ENCODE measurements at regions not wholly inside any gene's neighbourhood (a gene's known extent, or its start where the extent isn't known, plus 50 kb on each side); places are given as distances from the start of the nearest gene placed in this dataset.

DNA sequence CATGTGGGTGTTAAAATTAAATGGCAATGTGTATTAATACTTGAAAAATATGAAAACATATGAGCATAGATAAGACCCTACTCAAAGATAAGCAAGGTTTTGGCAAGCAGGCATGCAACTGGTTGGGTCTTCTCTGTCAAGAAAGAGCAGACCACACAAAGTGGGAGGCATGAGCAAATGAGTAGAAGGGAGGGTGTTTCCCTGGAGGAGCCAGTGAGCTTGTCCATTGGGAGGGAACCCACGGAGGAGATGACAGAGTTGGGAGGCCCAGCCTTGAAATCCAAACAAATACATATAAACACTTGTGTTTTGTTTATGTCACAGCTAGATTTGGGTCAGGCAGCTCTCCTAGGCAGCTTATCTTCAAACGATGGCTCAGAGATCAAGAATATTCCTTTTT, 134.5 kb upstream of the CXCL12 start:
- ATAC-seq = no peak
- no peak for TF ChIP-seq ZNF8 (CRISPR knock-in tag; IDR thresholded peaks at IDR 0.05)
- no peak for TF ChIP-seq OSR1 (CRISPR knock-in tag; IDR thresholded peaks at IDR 0.05)
- no peak for TF ChIP-seq ESRRG (CRISPR knock-in tag; IDR thresholded peaks at IDR 0.05)
- TF ChIP-seq ARNTL (CRISPR knock-in tag; IDR thresholded peaks at IDR 0.05; ENCODE audit: borderline replicate concordance, low read depth) = no peak
- no peak for TF ChIP-seq TCF4 (CRISPR knock-in tag; IDR thresholded peaks at IDR 0.05; ENCODE audit: borderline replicate concordance)
- TF ChIP-seq CSDC2 (CRISPR knock-in tag; IDR thresholded peaks at IDR 0.05) = no peak
- no peak for TF ChIP-seq SNAI2 (CRISPR knock-in tag; IDR thresholded peaks at IDR 0.05)
- no peak for TF ChIP-seq PPARA (CRISPR knock-in tag; IDR thresholded peaks at IDR 0.05; ENCODE audit: borderline replicate concordance)
- no peak for TF ChIP-seq RARB (CRISPR knock-in tag; IDR thresholded peaks at IDR 0.05)
- no peak for TF ChIP-seq ISL1 (CRISPR knock-in tag; IDR thresholded peaks at IDR 0.05)
- no peak for TF ChIP-seq ZFP3 (CRISPR knock-in tag; IDR thresholded peaks at IDR 0.05)
- no peak for TF ChIP-seq ZNF70 (CRISPR knock-in tag; IDR thresholded peaks at IDR 0.05)
- no peak for TF ChIP-seq TOX (CRISPR knock-in tag; IDR thresholded peaks at IDR 0.05; ENCODE audit: borderline replicate concordance)

DNA sequence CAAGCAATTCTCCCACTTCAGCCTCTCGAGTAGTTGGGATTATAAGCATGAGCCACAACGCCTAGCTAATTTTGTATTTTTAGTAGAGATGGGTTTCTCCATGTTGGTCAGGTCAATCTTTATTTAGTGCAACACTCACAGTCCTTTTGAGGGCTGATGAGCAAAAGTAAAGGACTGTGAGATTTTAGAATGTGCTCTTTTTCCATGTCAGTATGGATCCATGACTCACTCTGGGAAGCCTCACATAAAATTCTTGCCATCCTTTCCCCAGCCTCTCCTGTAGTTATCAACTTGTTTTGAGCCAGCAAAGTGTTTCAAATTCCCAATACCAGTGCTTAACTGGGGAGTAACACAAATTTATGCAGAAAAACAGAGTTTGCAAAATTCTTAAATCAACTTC, 135.8 kb upstream of the CXCL12 start:
- TF ChIP-seq PPARA (CRISPR knock-in tag; IDR thresholded peaks at IDR 0.05; ENCODE audit: borderline replicate concordance) (no peak), ZC3H10 (CRISPR knock-in tag; IDR thresholded peaks at IDR 0.05) (no peak), ARNTL (CRISPR knock-in tag; IDR thresholded peaks at IDR 0.05; ENCODE audit: borderline replicate concordance, low read depth) (no peak), ESRRG (CRISPR knock-in tag; IDR thresholded peaks at IDR 0.05) (no peak), ZFP3 (CRISPR knock-in tag; IDR thresholded peaks at IDR 0.05) (no peak), ZFP30 (CRISPR knock-in tag; IDR thresholded peaks at IDR 0.05) (no peak), ZNF565 (CRISPR knock-in tag; conservative IDR thresholded peaks at IDR 0.05; ENCODE audit: low read depth) (no peak), ZNF70 (CRISPR knock-in tag; IDR thresholded peaks at IDR 0.05) (no peak), ISL1 (CRISPR knock-in tag; IDR thresholded peaks at IDR 0.05) (no peak), RARB (CRISPR knock-in tag; IDR thresholded peaks at IDR 0.05) (no peak), OSR1 (CRISPR knock-in tag; IDR thresholded peaks at IDR 0.05) (no peak), TOX (CRISPR knock-in tag; IDR thresholded peaks at IDR 0.05; ENCODE audit: borderline replicate concordance) (no peak)
- TF ChIP-seq, protein P1, sequence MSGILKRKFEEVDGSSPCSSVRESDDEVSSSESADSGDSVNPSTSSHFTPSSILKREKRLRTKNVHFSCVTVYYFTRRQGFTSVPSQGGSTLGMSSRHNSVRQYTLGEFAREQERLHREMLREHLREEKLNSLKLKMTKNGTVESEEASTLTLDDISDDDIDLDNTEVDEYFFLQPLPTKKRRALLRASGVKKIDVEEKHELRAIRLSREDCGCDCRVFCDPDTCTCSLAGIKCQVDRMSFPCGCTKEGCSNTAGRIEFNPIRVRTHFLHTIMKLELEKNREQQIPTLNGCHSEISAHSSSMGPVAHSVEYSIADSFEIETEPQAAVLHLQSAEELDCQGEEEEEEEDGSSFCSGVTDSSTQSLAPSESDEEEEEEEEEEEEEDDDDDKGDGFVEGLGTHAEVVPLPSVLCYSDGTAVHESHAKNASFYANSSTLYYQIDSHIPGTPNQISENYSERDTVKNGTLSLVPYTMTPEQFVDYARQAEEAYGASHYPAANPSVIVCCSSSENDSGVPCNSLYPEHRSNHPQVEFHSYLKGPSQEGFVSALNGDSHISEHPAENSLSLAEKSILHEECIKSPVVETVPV (CRISPR knock-in tag; IDR thresholded peaks at IDR 0.05) = no peak
- ATAC-seq = no peak

DNA sequence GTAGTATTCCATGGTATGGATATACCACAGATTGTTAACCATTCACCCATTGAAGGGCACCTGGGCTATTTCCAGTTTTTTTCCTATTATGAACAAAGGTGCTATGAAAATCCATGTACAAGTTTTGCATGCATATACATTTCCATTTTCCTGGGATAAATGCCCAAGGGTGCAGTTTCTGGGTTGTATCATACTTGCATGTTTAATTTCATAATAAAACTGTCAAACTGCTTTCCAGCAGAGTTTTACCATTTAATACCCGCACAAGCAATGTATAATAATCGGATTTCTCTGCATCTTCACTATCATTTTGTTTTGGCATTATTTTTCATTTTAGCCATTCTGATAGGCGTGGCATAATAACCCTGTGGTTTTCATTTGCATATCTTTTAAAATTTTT, 154.3 kb upstream of the CXCL12 start:
- ATAC-seq = no peak
- TF ChIP-seq BACH2 (CRISPR knock-in tag; IDR thresholded peaks at IDR 0.05; ENCODE audit: borderline replicate concordance) = no peak
- TF ChIP-seq, protein P2, sequence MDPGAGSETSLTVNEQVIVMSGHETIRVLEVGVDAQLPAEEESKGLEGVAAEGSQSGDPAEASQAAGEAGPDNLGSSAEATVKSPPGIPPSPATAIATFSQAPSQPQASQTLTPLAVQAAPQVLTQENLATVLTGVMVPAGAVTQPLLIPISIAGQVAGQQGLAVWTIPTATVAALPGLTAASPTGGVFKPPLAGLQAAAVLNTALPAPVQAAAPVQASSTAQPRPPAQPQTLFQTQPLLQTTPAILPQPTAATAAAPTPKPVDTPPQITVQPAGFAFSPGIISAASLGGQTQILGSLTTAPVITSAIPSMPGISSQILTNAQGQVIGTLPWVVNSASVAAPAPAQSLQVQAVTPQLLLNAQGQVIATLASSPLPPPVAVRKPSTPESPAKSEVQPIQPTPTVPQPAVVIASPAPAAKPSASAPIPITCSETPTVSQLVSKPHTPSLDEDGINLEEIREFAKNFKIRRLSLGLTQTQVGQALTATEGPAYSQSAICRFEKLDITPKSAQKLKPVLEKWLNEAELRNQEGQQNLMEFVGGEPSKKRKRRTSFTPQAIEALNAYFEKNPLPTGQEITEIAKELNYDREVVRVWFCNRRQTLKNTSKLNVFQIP (CRISPR knock-in tag; IDR thresholded peaks at IDR 0.05; ENCODE audit: borderline replicate concordance, low read depth) = no peak
- no peak for TF ChIP-seq TOX (CRISPR knock-in tag; IDR thresholded peaks at IDR 0.05; ENCODE audit: borderline replicate concordance)
- no peak for TF ChIP-seq PPARA (CRISPR knock-in tag; IDR thresholded peaks at IDR 0.05; ENCODE audit: borderline replicate concordance)
- TF ChIP-seq ZC3H10 (CRISPR knock-in tag; IDR thresholded peaks at IDR 0.05) = no peak
- TF ChIP-seq CREB5 (CRISPR knock-in tag; IDR thresholded peaks at IDR 0.05; ENCODE audit: low read depth) = no peak
- TF ChIP-seq ISL1 (CRISPR knock-in tag; IDR thresholded peaks at IDR 0.05) = no peak
- no peak for TF ChIP-seq SNAI2 (CRISPR knock-in tag; IDR thresholded peaks at IDR 0.05)
- TF ChIP-seq CSDC2 (CRISPR knock-in tag; IDR thresholded peaks at IDR 0.05) = no peak
- TF ChIP-seq OSR1 (CRISPR knock-in tag; IDR thresholded peaks at IDR 0.05) = no peak
- TF ChIP-seq PATZ1 (CRISPR knock-in tag; IDR thresholded peaks at IDR 0.05; ENCODE audit: borderline replicate concordance) = no peak
- TF ChIP-seq GLIS3 (CRISPR knock-in tag; IDR thresholded peaks at IDR 0.05) = no peak
- TF ChIP-seq ZNF70 (CRISPR knock-in tag; IDR thresholded peaks at IDR 0.05) = no peak
- no peak for TF ChIP-seq ZNF8 (CRISPR knock-in tag; IDR thresholded peaks at IDR 0.05)
- no peak for TF ChIP-seq TCF4 (CRISPR knock-in tag; IDR thresholded peaks at IDR 0.05; ENCODE audit: borderline replicate concordance)

DNA sequence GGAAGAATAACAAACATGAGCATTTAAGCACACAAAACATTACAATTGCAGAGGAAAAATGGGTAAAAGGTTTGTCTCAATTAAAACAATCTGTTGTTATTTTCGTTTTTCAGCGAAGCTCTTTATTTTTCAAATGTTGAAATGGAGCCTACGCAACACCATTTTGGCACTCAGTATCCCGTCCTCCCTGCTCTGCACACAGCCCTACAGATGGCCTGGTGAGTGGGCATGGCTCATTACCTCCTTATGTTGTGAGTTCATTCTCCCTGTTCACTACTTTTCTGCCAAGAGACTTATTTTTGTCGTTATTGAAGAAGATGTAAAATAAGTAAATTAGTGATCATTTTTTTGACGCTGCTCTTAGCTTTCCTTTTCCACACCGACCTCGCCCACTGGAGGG, 167.8 kb upstream of the CXCL12 start:
- no peak for ATAC-seq
- TF ChIP-seq ZFP3 (CRISPR knock-in tag; IDR thresholded peaks at IDR 0.05) (no peak), SNAI2 (CRISPR knock-in tag; IDR thresholded peaks at IDR 0.05) (no peak), BACH2 (CRISPR knock-in tag; IDR thresholded peaks at IDR 0.05; ENCODE audit: borderline replicate concordance) (no peak), TOX (CRISPR knock-in tag; IDR thresholded peaks at IDR 0.05; ENCODE audit: borderline replicate concordance) (no peak), ARNTL (CRISPR knock-in tag; IDR thresholded peaks at IDR 0.05; ENCODE audit: borderline replicate concordance, low read depth) (no peak), PPARA (CRISPR knock-in tag; IDR thresholded peaks at IDR 0.05; ENCODE audit: borderline replicate concordance) (no peak), CSDC2 (CRISPR knock-in tag; IDR thresholded peaks at IDR 0.05) (no peak), RARB (CRISPR knock-in tag; IDR thresholded peaks at IDR 0.05) (no peak), PATZ1 (CRISPR knock-in tag; IDR thresholded peaks at IDR 0.05; ENCODE audit: borderline replicate concordance) (no peak), ESRRG (CRISPR knock-in tag; IDR thresholded peaks at IDR 0.05) (no peak), ZFP30 (CRISPR knock-in tag; IDR thresholded peaks at IDR 0.05) (no peak), OSR1 (CRISPR knock-in tag; IDR thresholded peaks at IDR 0.05) (no peak), ZNF70 (CRISPR knock-in tag; IDR thresholded peaks at IDR 0.05) (no peak)
- TF ChIP-seq, protein P1 (CRISPR knock-in tag; IDR thresholded peaks at IDR 0.05) = no peak

All from SK-N-SH treated with all-trans-retinoic acid at 6 μM for 48 hours (cell line).